ENCODE measurements at regions not wholly inside any gene's neighbourhood (a gene's known extent, or its start where the extent isn't known, plus 50 kb on each side); places are given as distances from the start of the nearest gene placed in this dataset.

GRCh38 chr4:72945719-72946336 lies 123.7 kb downstream of the COX18 start:
- TF ChIP-seq ZBTB7A (IDR thresholded peaks at IDR 0.05; ENCODE audit: borderline replicate concordance, control insufficient read depth, low read depth, low read length): no peak
- TF ChIP-seq CTCF (IDR thresholded peaks at IDR 0.05 in 2 of 3, conservative IDR thresholded peaks at IDR 0.05 in 1 of 3; ENCODE audit: insufficient read depth in 2 of 3, low read depth in 1 of 3, low read length in 3 of 3): no peak
- no peak for TF ChIP-seq MGA (IDR thresholded peaks at IDR 0.05)
- TF ChIP-seq JUND (IDR thresholded peaks at IDR 0.05; ENCODE audit: borderline replicate concordance, low read depth, low read length): no peak
- TF ChIP-seq JUND (tag; IDR thresholded peaks at IDR 0.05; ENCODE audit: borderline replicate concordance, low read depth, low read length): no peak
- TF ChIP-seq ZBTB1 (CRISPR knock-in tag; IDR thresholded peaks at IDR 0.05; ENCODE audit: borderline replicate concordance, low read depth): no peak
- no peak for TF ChIP-seq U2AF2 (optimal IDR thresholded peaks at IDR 0.05; ENCODE audit: low read depth, low read length)
- TF ChIP-seq ZNF274 (IDR thresholded peaks at IDR 0.05; ENCODE audit: borderline replicate concordance, low read depth, low read length): no peak
- no peak for TF ChIP-seq CBFB (CRISPR knock-in tag; IDR thresholded peaks at IDR 0.05)
- TF ChIP-seq ZNF586 (CRISPR knock-in tag; conservative IDR thresholded peaks at IDR 0.05): no peak
- TF ChIP-seq SAFB2 (IDR thresholded peaks at IDR 0.05; ENCODE audit: borderline replicate concordance, low read depth, low read length, severe bottlenecking): no peak
- no peak for TF ChIP-seq POLR2A (conservative IDR thresholded peaks at IDR 0.05)
